Dermis blood vessel endothelial cell (primary cell): ENCODE measurements at regions not wholly inside any gene's neighbourhood (a gene's known extent, or its start where the extent isn't known, plus 50 kb on each side); places are given as distances from the start of the nearest gene placed in this dataset.

Source experiments
- DNase-seq: peaks from one replicate; pipeline ENCODE4 v3.0.0; 2010

DNA sequence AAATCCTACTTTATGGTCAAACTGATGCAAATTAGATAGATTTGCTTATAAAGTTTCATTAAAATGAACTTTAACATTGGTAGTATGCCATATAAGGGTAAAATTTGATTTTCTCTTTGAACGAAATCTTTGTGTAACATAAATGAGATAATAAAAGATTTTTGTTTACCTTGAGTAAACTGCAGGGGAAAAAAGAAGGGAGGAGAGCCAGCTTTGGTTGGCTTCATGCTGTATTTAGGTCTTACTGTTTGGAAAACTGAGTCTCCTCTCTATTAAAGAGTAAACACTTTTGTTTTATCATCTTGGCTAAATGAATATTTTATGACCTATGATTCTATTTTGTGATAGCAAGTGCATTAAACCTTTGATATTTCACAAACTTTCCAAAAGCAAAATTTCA lies 267.6 kb downstream of the IPO8 start:
- DNase-seq: no peak

GRCh38 chr12:30427555-30427954 lies 268.1 kb downstream of the IPO8 start:
- DNase-seq: no peak

GRCh38 chr12:30425445-30425844 lies 270.2 kb downstream of the IPO8 start:
- no peak for DNase-seq

- DNase-seq: no peak
Measured at GRCh38 chr12:30423330-30423729, 272.3 kb downstream of the IPO8 start.

DNA sequence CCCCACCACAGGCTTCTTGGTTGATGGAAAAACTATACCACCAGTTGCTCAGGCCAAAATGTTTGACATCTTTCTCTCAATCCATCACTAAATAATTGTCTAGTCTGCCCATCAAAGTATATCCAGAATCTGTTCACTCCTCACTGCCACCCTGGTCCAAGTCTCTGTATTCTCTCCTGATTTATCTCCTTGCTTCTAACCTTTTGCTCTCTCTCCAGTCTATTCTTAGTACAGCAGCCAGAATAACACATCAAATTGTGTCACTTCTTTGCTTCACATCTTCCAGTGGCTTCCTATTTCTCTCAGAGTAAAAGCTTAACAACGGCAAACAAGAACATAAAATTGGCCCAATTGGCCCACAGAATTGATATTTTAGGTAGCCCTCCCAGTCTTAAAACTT lies 272.8 kb downstream of the IPO8 start:
- DNase-seq: no peak

GRCh38 chr12:30420561-30420960 lies 275.1 kb downstream of the IPO8 start:
- no peak for DNase-seq

DNA sequence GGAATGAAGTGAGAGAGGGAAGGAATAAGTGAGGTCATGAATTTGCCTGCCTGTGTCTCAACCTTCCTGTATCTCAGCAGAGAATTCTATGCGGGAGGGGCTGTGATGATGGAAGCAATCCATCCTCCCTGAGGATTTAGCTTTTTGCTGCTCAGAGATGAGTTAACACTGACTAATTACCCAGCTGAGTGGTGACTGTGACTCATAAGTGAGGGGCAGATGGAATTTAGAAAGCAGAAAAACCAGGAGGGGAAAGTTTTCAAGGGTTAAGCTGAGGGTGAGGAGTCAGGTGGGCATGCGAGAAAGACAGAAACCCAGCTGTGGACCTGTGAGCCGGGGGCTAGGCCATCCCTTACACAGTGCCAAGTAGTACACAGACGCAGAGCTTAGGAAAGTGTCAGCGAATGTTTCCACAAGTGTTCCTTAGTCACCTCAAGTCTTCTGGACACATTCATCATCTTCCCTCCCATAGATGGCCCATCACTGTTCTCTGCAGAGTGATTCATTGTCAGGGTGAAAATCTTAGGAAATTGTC lies 277.9 kb downstream of the IPO8 start:
- DNase-seq: no peak

DNA sequence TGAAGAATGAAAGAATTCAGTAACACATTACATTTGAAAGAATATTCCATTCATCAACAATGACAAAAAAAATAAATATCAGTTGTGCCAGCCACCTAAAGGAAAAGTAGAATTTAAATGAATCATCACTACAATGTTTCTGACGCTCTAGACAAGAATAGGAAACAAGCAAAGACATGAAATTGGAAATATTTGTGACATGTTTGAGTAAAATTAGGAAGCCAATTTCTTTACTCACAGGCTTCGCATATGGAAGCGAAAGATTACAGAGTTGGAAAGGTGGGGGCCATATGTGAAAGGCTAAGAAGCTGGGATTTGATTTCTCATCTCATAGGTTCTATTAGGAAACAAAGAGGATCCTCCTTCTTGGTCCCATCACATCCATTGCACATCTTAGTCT lies 279.0 kb downstream of the IPO8 start:
- no peak for DNase-seq

DNA sequence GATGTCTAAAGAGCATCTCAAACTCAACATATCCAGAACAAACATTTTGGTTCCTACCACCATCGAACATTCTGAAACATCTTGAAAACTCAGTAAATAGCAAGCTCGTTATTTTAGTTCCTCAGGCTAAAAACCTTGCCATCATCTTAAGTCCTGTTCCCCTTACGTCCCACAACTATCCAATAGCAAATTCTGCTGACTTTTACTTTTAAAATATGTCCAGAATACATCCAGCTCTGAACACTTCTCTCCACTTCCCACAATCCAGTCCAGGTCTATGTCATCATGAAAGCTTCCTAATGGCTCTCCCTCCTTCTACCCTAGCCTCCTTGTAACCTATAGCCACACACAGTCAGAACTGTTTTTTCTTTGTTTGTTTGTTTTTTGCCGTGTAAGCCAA lies 279.9 kb downstream of the IPO8 start:
- no peak for DNase-seq

DNA sequence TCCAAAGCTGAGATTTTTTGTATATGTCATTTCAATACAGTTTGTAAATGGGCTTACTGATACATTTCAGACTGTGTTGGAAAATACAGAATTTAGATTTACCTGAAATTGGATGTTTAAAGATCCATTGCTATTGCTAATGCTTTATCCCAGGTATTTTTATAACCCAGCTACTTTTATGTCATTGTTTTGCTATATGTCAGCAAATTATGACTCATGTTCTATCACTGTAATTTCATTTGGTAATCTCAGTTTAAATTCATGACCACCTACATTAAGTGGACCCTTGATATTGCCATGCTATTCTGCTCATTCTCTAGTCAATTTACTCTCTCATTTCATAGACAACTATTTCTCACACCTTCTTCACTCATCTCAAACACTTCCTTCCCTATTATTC lies 281.2 kb downstream of the IPO8 start:
- DNase-seq: no peak

GRCh38 chr12:30400349-30400748 lies 295.3 kb downstream of the IPO8 start:
- DNase-seq: no peak

DNA sequence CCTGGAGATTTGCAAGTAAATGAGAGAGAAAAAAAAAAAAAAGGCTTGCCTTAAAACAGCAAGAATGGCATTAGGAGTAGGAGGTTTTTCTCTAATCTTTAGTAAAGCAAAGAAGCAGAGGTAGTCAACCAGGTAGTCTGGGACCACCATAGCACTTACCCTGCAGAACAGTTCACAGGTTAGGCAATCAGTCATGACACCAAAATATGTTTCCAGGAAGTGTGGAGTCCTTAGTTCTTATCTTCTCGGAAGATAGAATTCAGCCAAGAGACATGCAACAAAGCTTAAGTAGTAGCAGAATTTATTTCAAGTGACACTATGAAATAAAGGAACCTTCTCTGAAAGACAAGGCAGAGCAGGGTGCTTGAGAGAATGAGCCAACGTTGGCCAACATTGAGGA lies 295.8 kb downstream of the IPO8 start:
- no peak for DNase-seq

- DNase-seq: no peak
Measured at GRCh38 chr12:30396576-30396975, 299.1 kb downstream of the IPO8 start.

- no peak for DNase-seq
Measured at GRCh38 chr12:30395190-30395589, 300.5 kb downstream of the IPO8 start.

DNA sequence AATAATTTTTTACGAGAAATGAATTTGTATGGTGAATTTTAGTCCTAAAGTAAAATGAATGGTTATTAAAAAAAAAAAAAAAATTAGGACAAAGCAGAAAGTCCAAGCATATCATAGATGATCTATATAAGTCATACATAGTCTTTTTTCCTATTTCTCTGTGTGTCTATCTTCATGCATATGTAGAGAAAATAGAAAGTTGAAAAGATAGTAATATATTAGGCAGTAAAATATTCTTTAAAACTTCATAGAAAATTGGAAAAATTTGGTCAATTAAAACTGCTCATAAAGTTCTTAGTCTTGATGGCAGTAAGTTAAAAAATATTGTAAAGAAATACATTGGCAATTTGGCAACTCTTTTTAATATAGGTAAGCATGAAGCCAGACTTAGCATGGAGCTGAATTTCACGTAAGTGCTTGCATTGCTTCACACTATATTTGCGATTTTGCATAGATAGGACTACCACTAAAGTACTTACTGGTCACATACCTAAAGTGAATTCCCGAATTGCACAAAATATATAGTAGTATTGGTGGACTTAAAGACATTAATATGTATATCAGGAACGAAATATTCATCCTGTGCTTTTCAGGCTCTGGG lies 303.8 kb downstream of the IPO8 start:
- DNase-seq: no peak

DNA sequence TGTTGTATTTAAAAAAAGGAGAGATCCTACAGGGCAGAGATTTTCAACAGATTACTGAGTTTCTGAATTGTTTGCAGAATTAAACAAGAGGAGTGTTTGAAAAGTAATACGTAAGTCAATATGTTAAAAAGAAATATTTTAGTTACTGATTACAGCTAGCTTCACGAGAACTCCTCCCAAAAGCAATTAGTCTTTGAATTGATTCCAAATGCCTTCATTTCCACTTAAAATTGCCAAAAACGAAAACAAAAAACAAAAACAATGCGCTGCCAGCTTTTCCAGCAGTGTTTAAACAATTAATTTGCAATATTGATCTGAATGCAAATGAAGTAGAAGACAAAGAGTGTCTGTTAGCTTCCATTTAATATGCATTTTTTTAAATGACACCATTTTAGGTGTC lies 310.0 kb downstream of the IPO8 start:
- no peak for DNase-seq

DNA sequence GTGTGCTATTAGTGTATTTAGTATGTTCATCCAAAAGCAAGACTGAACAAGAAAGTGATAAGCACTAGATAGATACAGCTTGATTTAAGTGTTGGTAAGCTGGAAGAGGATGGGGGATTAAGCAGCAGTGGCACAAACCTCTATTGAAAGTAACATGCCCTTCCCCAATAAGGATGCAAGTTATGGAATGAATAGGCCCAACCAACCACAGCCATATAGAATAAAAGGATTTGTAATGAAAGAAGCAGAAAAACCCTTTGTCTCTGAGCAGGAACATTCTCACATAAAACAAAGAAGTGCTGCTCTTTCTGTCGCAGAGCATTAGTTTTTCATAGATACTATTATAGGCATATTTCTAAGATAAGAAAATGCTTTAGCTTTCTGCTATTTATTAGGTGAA lies 310.7 kb downstream of the IPO8 start:
- no peak for DNase-seq

GRCh38 chr12:30378307-30378706 lies 317.4 kb downstream of the IPO8 start:
- no peak for DNase-seq

GRCh38 chr12:30364822-30365221 lies 330.8 kb downstream of the IPO8 start:
- no peak for DNase-seq

DNA sequence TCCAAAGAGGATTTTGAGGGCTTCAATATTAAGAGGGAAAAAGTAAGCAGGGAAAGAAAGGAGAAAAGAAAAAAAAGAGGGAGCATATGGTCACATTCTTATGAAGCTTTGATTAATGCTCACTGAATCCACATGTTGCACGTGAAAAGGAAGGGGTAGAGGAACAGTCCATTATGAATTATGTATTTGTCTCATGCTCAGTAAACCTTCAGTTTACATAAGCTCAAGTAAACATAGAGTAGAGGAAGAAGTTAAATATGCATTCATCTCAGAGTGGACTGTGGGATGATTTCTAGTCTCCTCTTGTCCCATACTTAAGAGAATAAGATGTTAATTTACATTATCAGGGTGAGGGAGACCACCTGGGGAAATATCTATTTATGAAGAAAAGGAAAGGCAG lies 334.5 kb downstream of the IPO8 start:
- DNase-seq: no peak

- DNase-seq: no peak
Measured at GRCh38 chr12:30358671-30359070, 337.0 kb downstream of the IPO8 start.

DNA sequence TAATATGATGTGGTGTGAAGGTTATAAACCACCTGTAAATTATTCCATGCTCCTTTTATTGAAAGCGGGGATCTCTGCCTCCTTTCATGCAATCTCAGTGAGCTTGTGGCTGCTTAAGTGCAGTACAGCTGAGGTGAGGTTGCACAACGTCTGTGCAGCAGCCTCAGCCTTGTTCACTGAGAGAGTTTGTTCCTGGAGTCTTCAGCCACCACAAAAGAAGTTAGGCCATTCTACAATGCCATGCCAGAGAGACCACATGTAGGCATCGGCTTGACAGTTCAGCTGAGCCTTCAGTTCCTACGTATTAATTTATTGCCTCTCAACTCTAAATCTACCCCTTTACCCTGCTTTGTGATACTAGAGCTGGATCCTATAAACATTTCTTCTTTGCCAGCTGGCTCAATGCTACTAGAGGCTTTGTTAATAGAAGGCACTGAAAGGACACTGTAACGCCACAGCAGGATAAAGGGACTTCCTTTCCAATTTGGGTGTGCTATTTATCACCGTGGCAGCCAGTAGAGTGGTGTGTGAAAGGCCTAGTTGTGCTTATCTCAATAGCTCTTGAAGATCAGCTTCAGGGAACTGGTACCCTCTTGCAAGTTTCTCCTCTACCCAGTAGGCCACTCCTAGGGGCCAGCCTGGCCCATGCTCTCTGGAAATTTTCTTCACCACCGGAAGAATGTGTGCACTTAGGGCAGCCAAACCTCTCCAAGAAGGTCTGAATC lies 337.7 kb downstream of the IPO8 start:
- DNase-seq: no peak

DNA sequence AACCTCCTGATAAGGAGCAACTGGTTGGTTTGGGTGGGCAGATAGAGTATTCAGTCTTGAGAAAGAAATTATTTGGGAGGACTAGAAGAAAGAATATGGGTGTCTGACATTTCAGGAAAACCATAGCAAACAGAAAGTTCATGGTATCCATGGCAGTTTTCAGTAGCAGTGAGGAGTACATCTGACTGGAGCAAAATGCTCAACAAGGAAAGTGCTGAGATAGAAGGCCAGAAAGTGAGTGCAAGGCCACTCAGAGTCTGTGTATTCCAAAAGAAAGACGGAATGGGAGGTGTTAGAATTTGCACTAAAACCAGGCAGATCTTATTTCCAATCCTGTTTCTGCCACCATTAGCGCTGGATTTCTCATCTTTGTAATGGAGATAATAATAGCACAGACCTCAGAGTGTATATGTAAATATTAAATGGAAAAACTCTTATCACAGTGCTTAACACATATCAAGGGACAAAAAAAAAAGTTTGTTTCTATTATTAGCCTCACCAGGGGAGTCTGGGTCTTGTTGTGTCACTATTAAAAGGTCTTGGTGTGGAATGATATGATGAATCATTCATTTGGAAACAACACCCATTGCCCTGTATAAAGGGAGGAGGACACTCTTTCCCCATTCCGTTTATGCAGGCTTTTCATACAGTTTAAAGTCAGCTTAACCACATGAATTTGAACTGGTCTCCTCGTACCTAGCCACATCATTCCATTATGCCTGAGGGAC lies 349.8 kb downstream of the IPO8 start:
- no peak for DNase-seq

GRCh38 chr12:30330565-30330964 lies 365.1 kb downstream of the IPO8 start:
- no peak for DNase-seq
